K562 (cell line): ENCODE measurements at regions not wholly inside any gene's neighbourhood (a gene's known extent, or its start where the extent isn't known, plus 50 kb on each side); places are given as distances from the start of the nearest gene placed in this dataset.

Experiments used
- ARID1B ChIP-seq: fragments of 450-650 bp; IDR thresholded peaks from 2 replicates; pipeline ENCODE4 v1.6.1; 2016; ENCODE audit warnings: antibody characterized with exemption, mild to moderate bottlenecking, inconsistent platforms
- ATF7 ChIP-seq: fragments of 450-650 bp; IDR thresholded peaks from 2 replicates; pipeline ENCODE4 v1.7.1; 2014; ENCODE audit warnings: mild to moderate bottlenecking, moderate library complexity
- DMBX1 ChIP-seq: fragments of 250-450 bp; sonication (Bioruptor Pico); IDR thresholded peaks from 2 replicates; pipeline ENCODE4 v1.8.0; 2022; ENCODE audit warnings: inconsistent platforms, mild to moderate bottlenecking, moderate library complexity, borderline replicate concordance
- E2F4 ChIP-seq: sonication (generic); formaldehyde crosslinking; IDR thresholded peaks from 2 replicates; pipeline ENCODE4 v1.8.0; 2022; ENCODE audit warnings: mild to moderate bottlenecking, low read depth, missing genetic modification reagents
- FOXJ2 ChIP-seq: fragments of 200-800 bp; sonication (Bioruptor generic); IDR thresholded peaks from 2 replicates; pipeline ENCODE4 v1.6.1; 2016; ENCODE audit warnings: missing genetic modification characterization, missing compliant biosample characterization
- GABPB2 ChIP-seq: fragments of 250-450 bp; sonication (Bioruptor Pico); conservative IDR thresholded peaks from 2 replicates; pipeline ENCODE4 v1.5.1; 2021; ENCODE audit warnings: mild to moderate bottlenecking
- KLF1 ChIP-seq: fragments of 450-650 bp; IDR thresholded peaks from 2 replicates; pipeline ENCODE4 v1.6.1; 2016; ENCODE audit warnings: missing genetic modification characterization, missing compliant biosample characterization
- MAFK ChIP-seq: IDR thresholded peaks from 2 replicates; pipeline ENCODE4 v1.6.1; 2011; ENCODE audit warnings: low read length, improper control_type of control experiment
- MTA2 ChIP-seq: fragments of 450-650 bp; IDR thresholded peaks from 2 replicates; pipeline ENCODE4 v1.6.1; 2016; ENCODE audit warnings: low read depth
- NONO ChIP-seq, 2 experiments: fragments of 200-400 bp in 1 of 2; fragments of 450-650 bp in 1 of 2; formaldehyde crosslinking in 1 of 2; IDR thresholded peaks; 2 replicates each; pipeline ENCODE4 v1.6.1; 2017; ENCODE audit warnings: low read depth in 2 of 2, mild to moderate bottlenecking in 2 of 2, moderate library complexity in 2 of 2, low read length in 1 of 2
- NR4A1 ChIP-seq, 2 experiments: fragments of 250-450 bp in 1 of 2; fragments of 450-650 bp in 1 of 2; sonication (Bioruptor Pico) in 1 of 2; IDR thresholded peaks; 2 replicates each; pipeline versions ENCODE4 v1.4.0 to v1.6.1; 2016 to 2020; ENCODE audit warnings: mild to moderate bottlenecking in 2 of 2, missing compliant biosample characterization in 1 of 2, missing genetic modification characterization in 1 of 2, moderate library complexity in 1 of 2
- NUFIP1 ChIP-seq: fragments of 450-650 bp; IDR thresholded peaks from 2 replicates; pipeline ENCODE4 v1.6.1; 2018; ENCODE audit not compliant: partially characterized antibody
- PCBP1 ChIP-seq: fragments of 200-400 bp; formaldehyde crosslinking; IDR thresholded peaks from 2 replicates; pipeline ENCODE4 v1.6.1; 2018; ENCODE audit warnings: mild to moderate bottlenecking, low read depth, low read length; ENCODE audit not compliant: poor library complexity, severe bottlenecking
- PKNOX1 ChIP-seq: fragments of 450-650 bp; IDR thresholded peaks from 2 replicates; pipeline ENCODE4 v1.6.1; 2016
- PTTG1 ChIP-seq: fragments of 450-650 bp; IDR thresholded peaks from 2 replicates; pipeline ENCODE4 v1.6.1; 2016; ENCODE audit warnings: low read depth, mild to moderate bottlenecking, missing genetic modification characterization, missing compliant biosample characterization
- SAP30 ChIP-seq: fragments of 200-600 bp; sonication (generic); IDR thresholded peaks from 2 replicates; pipeline ENCODE4 v1.6.1; 2012; ENCODE audit warnings: borderline replicate concordance, low read depth, mild to moderate bottlenecking, moderate library complexity, low read length, control low read depth, inconsistent platforms; ENCODE audit not compliant: insufficient read depth, poor library complexity, severe bottlenecking
- SMARCE1 ChIP-seq: fragments of 450-650 bp; IDR thresholded peaks from 2 replicates; pipeline ENCODE4 v1.7.1; 2016; ENCODE audit warnings: mild to moderate bottlenecking
- SP1 ChIP-seq: sonication (generic); formaldehyde crosslinking; IDR thresholded peaks from 2 replicates; pipeline ENCODE4 v1.8.1; 2022; ENCODE audit warnings: mild to moderate bottlenecking, missing genetic modification reagents
- TCF7 ChIP-seq: sonication (generic); IDR thresholded peaks from 2 replicates; pipeline ENCODE4 v1.6.1; 2016; ENCODE audit warnings: antibody characterized with exemption, borderline replicate concordance
- TSC22D4 ChIP-seq: fragments of 450-650 bp; IDR thresholded peaks from 2 replicates; pipeline ENCODE4 v1.6.1; 2016; ENCODE audit warnings: missing genetic modification characterization, missing biosample characterization, control low read depth
- ZBTB34 ChIP-seq: fragments of 250-450 bp; sonication (Bioruptor Pico); IDR thresholded peaks from 2 replicates; pipeline ENCODE4 v1.8.0; 2021; ENCODE audit warnings: mild to moderate bottlenecking, moderate library complexity
- ZNF431 ChIP-seq: sonication (generic); formaldehyde crosslinking; IDR thresholded peaks from 2 replicates; pipeline ENCODE4 v1.8.0; 2022; ENCODE audit warnings: mild to moderate bottlenecking, missing genetic modification reagents

GRCh38 chr17:79473111-79473875 lies 137.6 kb downstream of the RBFOX3 start (continued):
- TF ChIP-seq SP1 (CRISPR knock-in tag) = 0 out of 2 replicates have a peak, but pooled peaks have one; percentile 23
- peak; percentile 54; the same call in 1 of the 2 replicates for TF ChIP-seq SMARCE1
- TF ChIP-seq NONO (IDR thresholded peaks at IDR 0.05; ENCODE audit: low read depth in 2 of 2, low read length in 1 of 2) = no peak
- peak; percentile 66 for TF ChIP-seq MAFK
- no peak for TF ChIP-seq E2F4 (CRISPR knock-in tag)
- TF ChIP-seq ARID1B = peak; percentile 83
- TF ChIP-seq KLF1 = peak; percentile 60
- no peak for TF ChIP-seq TSC22D4
- TF ChIP-seq PTTG1 (tag) = no peak
- peak; percentile 87 for TF ChIP-seq ATF7
- TF ChIP-seq PCBP1 = no peak
- peak; percentile 56; the same call in 1 of the 2 replicates for TF ChIP-seq FOXJ2 (tag)
- TF ChIP-seq ZNF431 = no peak
- TF ChIP-seq SAP30 = no peak
- TF ChIP-seq DMBX1 (CRISPR knock-in tag) = 0 out of 2 replicates have a peak, but pooled peaks have one; percentile 3
- TF ChIP-seq NUFIP1 = no peak
- no peak for TF ChIP-seq TCF7
- no peak for TF ChIP-seq ZBTB34 (CRISPR knock-in tag)
- no peak for TF ChIP-seq GABPB2 (CRISPR knock-in tag)
- TF ChIP-seq PKNOX1 = peak; percentile 92
- TF ChIP-seq MTA2 = no peak
- no peak for TF ChIP-seq NR4A1 (CRISPR knock-in tag; IDR thresholded peaks at IDR 0.05)
- TF ChIP-seq NR4A1 (tag; IDR thresholded peaks at IDR 0.05) = no peak
